ENCODE measurements at regions not wholly inside any gene's neighbourhood (a gene's known extent, or its start where the extent isn't known, plus 50 kb on each side); places are given as distances from the start of the nearest gene placed in this dataset.

- TF ChIP-seq CTCF (IDR thresholded peaks at IDR 0.05) (no peak), POLR2A (IDR thresholded peaks at IDR 0.05) (no peak)
Measured at GRCh38 chr9:13974891-13975290, 339.1 kb downstream of the NFIB start.

Data from gastroesophageal sphincter (tissue), 3 donors.